HEK293 (cell line): ENCODE measurements at regions not wholly inside any gene's neighbourhood (a gene's known extent, or its start where the extent isn't known, plus 50 kb on each side); places are given as distances from the start of the nearest gene placed in this dataset.

Experiments used
- CTCF ChIA-PET: fragments of 350-600 bp; formaldehyde crosslinking; extraction: SDS; loops from one replicate; lab custom pipeline; 2021; ENCODE audit warnings: antibody characterized with exemption; lab: Yijun Ruan, JAX
- POLR2A ChIA-PET: fragments of 300-600 bp; formaldehyde crosslinking; extraction: SDS; loops from one replicate; lab custom pipeline; 2020; ENCODE audit warnings: antibody characterized with exemption, inconsistent platforms; lab: Yijun Ruan, JAX
- H3K27ac ChIP-seq: fragments of 200-500 bp; sonication (Bioruptor generic); 2 replicates; pipeline ENCODE4 v1.5.1; 2014; ENCODE audit warnings: low read depth, low read length, control low read depth, inconsistent platforms; ENCODE audit errors: extremely low read depth
- H3K36me3 ChIP-seq, 2 experiments: fragments of 200-500 bp in 1 of 2; sonication (Bioruptor generic) in 1 of 2; 1 replicate in 1 of 2; 2 replicates in 1 of 2; pipeline ENCODE4 v1.5.1; 2014 to 2017; ENCODE audit warnings: inconsistent platforms in 2 of 2, low read length in 2 of 2; ENCODE audit not compliant: control insufficient read depth in 2 of 2, insufficient read depth in 1 of 2
- H3K4me1 ChIP-seq: fragments of 200-500 bp; sonication (Bioruptor generic); 2 replicates; pipeline ENCODE4 v1.5.1; 2014; ENCODE audit warnings: mild to moderate bottlenecking, low read length, inconsistent platforms; ENCODE audit not compliant: control insufficient read depth, insufficient read depth
- H3K4me3 ChIP-seq: 2 replicates; pipeline ENCODE4 v1.5.1; 2011; ENCODE audit warnings: low read depth, mild to moderate bottlenecking, control low read depth, low read length, moderate library complexity
- H3K9me3 ChIP-seq: fragments of 200-500 bp; sonication (Bioruptor generic); 2 replicates; pipeline ENCODE4 v1.5.1; 2014; ENCODE audit warnings: low read depth, low read length, inconsistent platforms; ENCODE audit not compliant: control insufficient read depth, insufficient read depth
- BCL11A ChIP-seq: fragments of 450-650 bp; formaldehyde crosslinking; IDR thresholded peaks from 2 replicates; pipeline ENCODE4 v1.5.1; 2016; ENCODE audit warnings: low read depth, missing biosample characterization, missing genetic modification characterization
- HOXC10 ChIP-seq: sonication (generic); formaldehyde crosslinking; IDR thresholded peaks from 2 replicates; pipeline ENCODE4 v1.8.1; 2023; ENCODE audit warnings: mild to moderate bottlenecking, missing genetic modification reagents
- KLF16 ChIP-seq: fragments of 450-650 bp; formaldehyde crosslinking; IDR thresholded peaks from 2 replicates; pipeline ENCODE4 v1.5.1; 2017; ENCODE audit warnings: missing biosample characterization, missing genetic modification characterization
- SCRT1 ChIP-seq: fragments of 450-650 bp; formaldehyde crosslinking; IDR thresholded peaks from 2 replicates; pipeline ENCODE4 v1.5.1; 2016; ENCODE audit warnings: missing biosample characterization, missing genetic modification characterization, borderline replicate concordance
- TRIM28 ChIP-seq: IDR thresholded peaks from 2 replicates; pipeline ENCODE4 v1.6.1; 2011; ENCODE audit warnings: low read length, control low read depth, borderline replicate concordance
- WT1 ChIP-seq: fragments of 450-650 bp; formaldehyde crosslinking; IDR thresholded peaks from 2 replicates; pipeline ENCODE4 v1.5.1; 2016; ENCODE audit warnings: missing biosample characterization, missing genetic modification characterization
- YY2 ChIP-seq: fragments of 450-650 bp; formaldehyde crosslinking; IDR thresholded peaks from 2 replicates; pipeline ENCODE4 v1.5.1; 2016; ENCODE audit warnings: missing biosample characterization, missing genetic modification characterization
- ZBTB17 ChIP-seq: fragments of 450-650 bp; formaldehyde crosslinking; IDR thresholded peaks from 2 replicates; pipeline ENCODE4 v1.5.1; 2016; ENCODE audit warnings: missing biosample characterization, missing genetic modification characterization
- ZIC2 ChIP-seq: fragments of 450-650 bp; formaldehyde crosslinking; IDR thresholded peaks from 2 replicates; pipeline ENCODE4 v1.5.1; 2016; ENCODE audit warnings: missing biosample characterization, missing genetic modification characterization
- ZNF19 ChIP-seq: fragments of 450-650 bp; formaldehyde crosslinking; IDR thresholded peaks from 2 replicates; pipeline ENCODE4; 2016; ENCODE audit warnings: missing biosample characterization, missing genetic modification characterization, low read depth
- ZNF248 ChIP-seq: fragments of 450-650 bp; formaldehyde crosslinking; IDR thresholded peaks from 2 replicates; pipeline ENCODE4 v1.5.1; 2017; ENCODE audit warnings: missing biosample characterization, missing genetic modification characterization
- ZNF341 ChIP-seq: fragments of 450-650 bp; formaldehyde crosslinking; IDR thresholded peaks from 2 replicates; pipeline ENCODE4; 2016; ENCODE audit warnings: low read depth, missing biosample characterization, missing genetic modification characterization
- ZNF366 ChIP-seq: fragments of 450-650 bp; formaldehyde crosslinking; conservative IDR thresholded peaks from 2 replicates; pipeline ENCODE4 v1.5.1; 2016; ENCODE audit warnings: missing biosample characterization, missing genetic modification characterization
- ZNF558 ChIP-seq: fragments of 450-650 bp; formaldehyde crosslinking; IDR thresholded peaks from 2 replicates; pipeline ENCODE4 v1.5.1; 2016; ENCODE audit warnings: missing biosample characterization, missing genetic modification characterization
- ZNF585B ChIP-seq: fragments of 450-650 bp; formaldehyde crosslinking; IDR thresholded peaks from 2 replicates; pipeline ENCODE4 v1.5.1; 2016; ENCODE audit warnings: missing biosample characterization, missing genetic modification characterization
- ZNF600 ChIP-seq: fragments of 450-650 bp; formaldehyde crosslinking; IDR thresholded peaks from 2 replicates; pipeline ENCODE4 v1.5.1; 2016; ENCODE audit warnings: missing biosample characterization, missing genetic modification characterization
- ZNF621 ChIP-seq: fragments of 450-650 bp; formaldehyde crosslinking; IDR thresholded peaks from 2 replicates; pipeline ENCODE4 v1.5.1; 2017; ENCODE audit warnings: missing biosample characterization, missing genetic modification characterization
- ZNF654 ChIP-seq: fragments of 450-650 bp; formaldehyde crosslinking; IDR thresholded peaks from 2 replicates; pipeline ENCODE4 v1.5.1; 2016; ENCODE audit warnings: low read depth, missing biosample characterization, missing genetic modification characterization
- ZNF660 ChIP-seq: fragments of 450-650 bp; IDR thresholded peaks from 2 replicates; pipeline ENCODE4 v1.5.1; 2018; ENCODE audit warnings: missing biosample characterization, mild to moderate bottlenecking, missing genetic modification characterization
- ZNF664 ChIP-seq: fragments of 450-650 bp; formaldehyde crosslinking; IDR thresholded peaks from 2 replicates; pipeline ENCODE4 v1.5.1; 2016; ENCODE audit warnings: missing biosample characterization, missing genetic modification characterization
- ZSCAN30 ChIP-seq: fragments of 450-650 bp; IDR thresholded peaks from 2 replicates; pipeline ENCODE4 v1.5.1; 2018; ENCODE audit warnings: missing biosample characterization, mild to moderate bottlenecking, missing genetic modification characterization, moderate library complexity
- TF ChIP-seq, protein P1 (sequence below): fragments of 450-650 bp; formaldehyde crosslinking; conservative IDR thresholded peaks from 2 replicates; pipeline ENCODE4 v1.5.1; 2016; ENCODE audit warnings: low read depth, missing biosample characterization, missing genetic modification characterization
- TF ChIP-seq, protein P2 (sequence below): fragments of 450-650 bp; formaldehyde crosslinking; IDR thresholded peaks from 2 replicates; pipeline ENCODE4 v1.5.1; 2016; ENCODE audit warnings: missing biosample characterization, missing genetic modification characterization
- TF ChIP-seq, protein P3 (sequence below): IDR thresholded peaks from 2 replicates; pipeline ENCODE4 v1.6.1; 2011; ENCODE audit warnings: mild to moderate bottlenecking, low read depth, low read length, borderline replicate concordance
- TF ChIP-seq, protein P4 (sequence below): fragments of 450-650 bp; formaldehyde crosslinking; IDR thresholded peaks from 2 replicates; pipeline ENCODE4 v1.5.1; 2016; ENCODE audit warnings: missing biosample characterization, missing genetic modification characterization

DNA sequence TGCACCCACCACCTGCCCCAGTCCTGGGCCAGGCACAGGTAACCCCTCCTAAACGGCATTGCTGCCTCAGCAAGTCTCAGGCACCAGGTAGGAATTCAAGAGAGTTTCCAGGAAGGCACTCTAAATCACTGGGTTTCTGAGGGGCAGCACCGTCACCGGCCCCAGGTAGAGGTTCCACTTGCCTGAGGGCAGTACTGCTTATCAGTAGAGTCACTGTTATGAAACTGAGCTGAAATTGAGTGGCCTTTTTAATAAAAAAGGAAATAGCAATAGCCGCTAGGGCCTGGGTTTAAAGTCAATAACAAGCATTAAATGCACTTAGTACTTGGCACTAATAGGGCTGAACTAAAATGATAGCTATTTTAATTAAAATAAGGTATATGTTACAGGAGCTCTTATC lies 653.7 kb downstream of the METTL4 start:
- POLR2A ChIA-PET = no interaction called here
- H3K27ac ChIP-seq = no peak overlapping the region
- TF ChIP-seq WT1 (tag by site-specific recombination) (no peak), HOXC10 (CRISPR knock-in tag) (no peak), KLF16 (tag by site-specific recombination) (no peak), ZBTB17 (tag by site-specific recombination) (no peak), ZNF621 (no peak), ZNF654 (no peak)
- TF ChIP-seq, protein P1, sequence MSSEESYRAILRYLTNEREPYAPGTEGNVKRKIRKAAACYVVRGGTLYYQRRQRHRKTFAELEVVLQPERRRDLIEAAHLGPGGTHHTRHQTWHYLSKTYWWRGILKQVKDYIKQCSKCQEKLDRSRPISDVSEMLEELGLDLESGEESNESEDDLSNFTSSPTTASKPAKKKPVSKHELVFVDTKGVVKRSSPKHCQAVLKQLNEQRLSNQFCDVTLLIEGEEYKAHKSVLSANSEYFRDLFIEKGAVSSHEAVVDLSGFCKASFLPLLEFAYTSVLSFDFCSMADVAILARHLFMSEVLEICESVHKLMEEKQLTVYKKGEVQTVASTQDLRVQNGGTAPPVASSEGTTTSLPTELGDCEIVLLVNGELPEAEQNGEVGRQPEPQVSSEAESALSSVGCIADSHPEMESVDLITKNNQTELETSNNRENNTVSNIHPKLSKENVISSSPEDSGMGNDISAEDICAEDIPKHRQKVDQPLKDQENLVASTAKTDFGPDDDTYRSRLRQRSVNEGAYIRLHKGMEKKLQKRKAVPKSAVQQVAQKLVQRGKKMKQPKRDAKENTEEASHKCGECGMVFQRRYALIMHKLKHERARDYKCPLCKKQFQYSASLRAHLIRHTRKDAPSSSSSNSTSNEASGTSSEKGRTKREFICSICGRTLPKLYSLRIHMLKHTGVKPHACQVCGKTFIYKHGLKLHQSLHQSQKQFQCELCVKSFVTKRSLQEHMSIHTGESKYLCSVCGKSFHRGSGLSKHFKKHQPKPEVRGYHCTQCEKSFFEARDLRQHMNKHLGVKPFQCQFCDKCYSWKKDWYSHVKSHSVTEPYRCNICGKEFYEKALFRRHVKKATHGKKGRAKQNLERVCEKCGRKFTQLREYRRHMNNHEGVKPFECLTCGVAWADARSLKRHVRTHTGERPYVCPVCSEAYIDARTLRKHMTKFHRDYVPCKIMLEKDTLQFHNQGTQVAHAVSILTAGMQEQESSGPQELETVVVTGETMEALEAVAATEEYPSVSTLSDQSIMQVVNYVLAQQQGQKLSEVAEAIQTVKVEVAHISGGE (tag by site-specific recombination) = no peak
- TF ChIP-seq, all 188 proteins: peak for 0
- no peaks in the 10 kb centered on the region for H3K36me3 ChIP-seq
- no peaks in the 10 kb centered on the region for H3K4me1 ChIP-seq
- no peak overlapping the region for H3K4me3 ChIP-seq
- H3K9me3 ChIP-seq = no peaks in the 10 kb centered on the region; the same call in 1 of the 2 replicates
- CTCF ChIA-PET = no interaction called here

DNA sequence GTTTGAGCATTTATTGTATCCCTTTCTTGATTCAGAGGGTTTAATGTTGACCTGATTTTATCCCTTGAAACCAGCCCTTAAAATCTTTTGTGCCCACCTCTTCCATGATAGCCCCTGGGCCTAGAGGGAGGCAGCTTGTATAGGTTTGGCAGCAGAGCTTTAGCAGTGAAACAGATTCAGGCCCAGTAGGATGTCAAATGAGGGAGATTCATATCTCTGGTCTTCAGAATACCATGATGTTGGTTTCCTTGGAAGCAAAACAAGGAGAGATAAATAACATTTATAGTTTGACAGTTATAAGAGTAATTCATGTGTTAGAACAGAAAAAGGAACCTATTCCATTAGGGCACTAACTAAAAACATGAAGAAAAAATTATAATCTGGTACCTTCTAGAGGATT lies 649.2 kb downstream of the METTL4 start:
- TF ChIP-seq ZNF19 (tag by site-specific recombination) (no peak), ZNF341 (tag by site-specific recombination) (no peak), ZIC2 (no peak), YY2 (no peak), TRIM28 (no peak), SCRT1 (tag by site-specific recombination) (no peak), HOXC10 (CRISPR knock-in tag) (no peak), ZNF366 (tag by site-specific recombination) (no peak), ZSCAN30 (tag by site-specific recombination) (no peak), ZNF585B (tag by site-specific recombination) (no peak), ZNF248 (tag by site-specific recombination) (no peak), ZNF664 (tag by site-specific recombination) (no peak), ZNF600 (tag by site-specific recombination) (no peak), BCL11A (no peak), ZNF660 (no peak), ZNF558 (tag by site-specific recombination) (no peak)
- TF ChIP-seq, protein P2, sequence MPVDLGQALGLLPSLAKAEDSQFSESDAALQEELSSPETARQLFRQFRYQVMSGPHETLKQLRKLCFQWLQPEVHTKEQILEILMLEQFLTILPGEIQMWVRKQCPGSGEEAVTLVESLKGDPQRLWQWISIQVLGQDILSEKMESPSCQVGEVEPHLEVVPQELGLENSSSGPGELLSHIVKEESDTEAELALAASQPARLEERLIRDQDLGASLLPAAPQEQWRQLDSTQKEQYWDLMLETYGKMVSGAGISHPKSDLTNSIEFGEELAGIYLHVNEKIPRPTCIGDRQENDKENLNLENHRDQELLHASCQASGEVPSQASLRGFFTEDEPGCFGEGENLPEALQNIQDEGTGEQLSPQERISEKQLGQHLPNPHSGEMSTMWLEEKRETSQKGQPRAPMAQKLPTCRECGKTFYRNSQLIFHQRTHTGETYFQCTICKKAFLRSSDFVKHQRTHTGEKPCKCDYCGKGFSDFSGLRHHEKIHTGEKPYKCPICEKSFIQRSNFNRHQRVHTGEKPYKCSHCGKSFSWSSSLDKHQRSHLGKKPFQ (tag by site-specific recombination) = no peak
- TF ChIP-seq, protein P3, sequence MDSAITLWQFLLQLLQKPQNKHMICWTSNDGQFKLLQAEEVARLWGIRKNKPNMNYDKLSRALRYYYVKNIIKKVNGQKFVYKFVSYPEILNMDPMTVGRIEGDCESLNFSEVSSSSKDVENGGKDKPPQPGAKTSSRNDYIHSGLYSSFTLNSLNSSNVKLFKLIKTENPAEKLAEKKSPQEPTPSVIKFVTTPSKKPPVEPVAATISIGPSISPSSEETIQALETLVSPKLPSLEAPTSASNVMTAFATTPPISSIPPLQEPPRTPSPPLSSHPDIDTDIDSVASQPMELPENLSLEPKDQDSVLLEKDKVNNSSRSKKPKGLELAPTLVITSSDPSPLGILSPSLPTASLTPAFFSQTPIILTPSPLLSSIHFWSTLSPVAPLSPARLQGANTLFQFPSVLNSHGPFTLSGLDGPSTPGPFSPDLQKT = no peak
- TF ChIP-seq, protein P1 (tag by site-specific recombination) = no peak
- TF ChIP-seq, protein P4, sequence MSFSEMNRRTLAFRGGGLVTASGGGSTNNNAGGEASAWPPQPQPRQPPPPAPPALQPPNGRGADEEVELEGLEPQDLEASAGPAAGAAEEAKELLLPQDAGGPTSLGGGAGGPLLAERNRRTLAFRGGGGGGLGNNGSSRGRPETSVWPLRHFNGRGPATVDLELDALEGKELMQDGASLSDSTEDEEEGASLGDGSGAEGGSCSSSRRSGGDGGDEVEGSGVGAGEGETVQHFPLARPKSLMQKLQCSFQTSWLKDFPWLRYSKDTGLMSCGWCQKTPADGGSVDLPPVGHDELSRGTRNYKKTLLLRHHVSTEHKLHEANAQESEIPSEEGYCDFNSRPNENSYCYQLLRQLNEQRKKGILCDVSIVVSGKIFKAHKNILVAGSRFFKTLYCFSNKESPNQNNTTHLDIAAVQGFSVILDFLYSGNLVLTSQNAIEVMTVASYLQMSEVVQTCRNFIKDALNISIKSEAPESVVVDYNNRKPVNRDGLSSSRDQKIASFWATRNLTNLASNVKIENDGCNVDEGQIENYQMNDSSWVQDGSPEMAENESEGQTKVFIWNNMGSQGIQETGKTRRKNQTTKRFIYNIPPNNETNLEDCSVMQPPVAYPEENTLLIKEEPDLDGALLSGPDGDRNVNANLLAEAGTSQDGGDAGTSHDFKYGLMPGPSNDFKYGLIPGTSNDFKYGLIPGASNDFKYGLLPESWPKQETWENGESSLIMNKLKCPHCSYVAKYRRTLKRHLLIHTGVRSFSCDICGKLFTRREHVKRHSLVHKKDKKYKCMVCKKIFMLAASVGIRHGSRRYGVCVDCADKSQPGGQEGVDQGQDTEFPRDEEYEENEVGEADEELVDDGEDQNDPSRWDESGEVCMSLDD (tag by site-specific recombination) = no peak
- TF ChIP-seq, all 188 proteins: peak for 0
- no peak overlapping the region for H3K4me3 ChIP-seq
- ChIA-PET CTCF (no interaction called here), POLR2A (no interaction called here)
- no peaks in the 10 kb centered on the region for H3K4me1 ChIP-seq
- no peaks in the 10 kb centered on the region for H3K36me3 ChIP-seq
- no peak overlapping the region for H3K27ac ChIP-seq
- no peaks in the 10 kb centered on the region for H3K9me3 ChIP-seq
